SK-N-DZ (cell line): ENCODE measurements at regions not wholly inside any gene's neighbourhood (a gene's known extent, or its start where the extent isn't known, plus 50 kb on each side); places are given as distances from the start of the nearest gene placed in this dataset.

Experiments
- DNase-seq: peaks from one replicate; pipeline ENCODE4 v3.0.0-alpha.2; 2015; ENCODE audit warnings: low spot score

DNA sequence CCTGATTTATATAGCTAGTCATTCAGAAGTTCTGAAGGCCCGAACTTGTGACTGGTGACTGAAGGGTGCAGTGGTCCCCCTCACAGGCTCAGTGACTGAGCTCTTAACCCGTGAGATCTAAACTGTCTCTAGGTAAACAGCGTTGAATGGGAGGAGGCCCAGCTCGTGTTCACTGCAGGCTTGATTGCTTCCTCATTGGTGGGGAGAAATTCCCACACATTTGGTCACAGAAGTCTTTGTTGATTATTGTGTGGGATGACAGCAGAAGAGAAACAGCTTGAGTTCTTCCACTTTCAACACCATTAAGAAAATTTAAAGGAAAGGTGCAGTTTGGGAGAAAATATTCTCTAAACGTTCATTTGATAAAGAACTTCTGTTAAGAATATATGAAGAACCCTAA is 1178.0 kb downstream of the UQCRFS1 start:
- DNase-seq = no peak

DNA sequence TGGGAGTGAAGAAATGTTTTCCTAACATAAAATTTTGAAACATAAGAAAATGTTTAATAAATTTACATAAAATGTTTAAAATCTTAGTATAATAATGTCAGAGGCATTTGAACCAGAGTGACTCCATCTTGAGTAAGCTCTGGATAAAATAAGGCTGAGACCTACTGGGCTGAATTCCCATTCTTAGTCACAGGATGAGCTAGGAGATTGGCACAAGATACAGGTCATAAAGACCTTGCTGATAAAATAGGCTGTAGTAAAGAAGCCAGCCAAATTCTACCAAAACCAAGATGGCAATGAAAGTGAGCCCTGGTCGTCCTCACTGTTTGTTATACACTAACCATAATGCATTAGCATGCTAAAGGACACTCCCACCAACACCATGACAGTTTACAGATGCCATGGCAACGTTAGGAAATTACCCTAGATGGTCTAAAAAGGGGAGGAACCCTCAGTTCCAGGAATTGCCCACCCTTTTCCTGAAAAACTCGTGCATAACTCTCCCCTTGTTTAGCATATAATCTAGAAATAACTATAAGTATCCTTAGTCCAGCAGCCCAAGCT is 1184.0 kb downstream of the UQCRFS1 start:
- DNase-seq = no peak

DNA sequence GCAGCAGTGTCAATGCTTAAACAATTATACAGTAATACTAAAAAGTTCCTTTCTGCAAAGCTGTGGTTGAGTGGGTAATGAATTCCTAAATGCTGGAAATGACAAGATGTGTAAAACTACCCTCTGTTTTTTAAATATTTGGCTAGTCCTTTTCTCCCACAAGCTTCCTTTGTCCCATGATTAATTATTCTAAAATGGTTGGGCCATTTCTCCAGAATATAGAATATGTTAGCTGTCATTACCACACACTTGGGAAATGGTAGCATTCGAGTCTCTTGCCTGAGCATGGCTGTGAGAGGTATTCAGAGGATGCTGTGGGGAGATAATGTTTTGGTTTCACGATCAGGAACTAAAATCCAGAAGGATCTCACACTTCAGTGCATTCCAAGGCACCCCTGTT is 1185.8 kb downstream of the UQCRFS1 start:
- DNase-seq = no peak

DNA sequence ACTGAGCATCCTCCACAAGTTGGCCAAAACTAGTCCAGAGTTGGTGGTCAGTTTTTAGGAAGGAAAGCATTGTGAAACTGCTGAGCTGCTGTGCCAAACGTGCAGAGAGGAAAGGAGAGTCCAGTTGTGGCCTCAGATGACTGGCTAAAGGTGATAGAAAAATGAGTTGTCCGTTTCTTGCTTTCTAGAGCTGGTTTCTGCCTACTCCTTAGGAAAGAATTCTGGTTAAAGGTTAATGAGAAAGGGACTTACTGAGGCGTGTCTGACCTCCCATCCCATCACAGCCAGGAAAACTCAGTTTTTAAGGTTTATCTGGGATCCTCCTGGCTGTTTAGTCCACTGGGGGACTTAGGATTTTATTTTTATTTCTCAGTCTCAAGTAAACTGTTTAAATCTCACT is 1186.3 kb downstream of the UQCRFS1 start:
- no peak for DNase-seq

DNA sequence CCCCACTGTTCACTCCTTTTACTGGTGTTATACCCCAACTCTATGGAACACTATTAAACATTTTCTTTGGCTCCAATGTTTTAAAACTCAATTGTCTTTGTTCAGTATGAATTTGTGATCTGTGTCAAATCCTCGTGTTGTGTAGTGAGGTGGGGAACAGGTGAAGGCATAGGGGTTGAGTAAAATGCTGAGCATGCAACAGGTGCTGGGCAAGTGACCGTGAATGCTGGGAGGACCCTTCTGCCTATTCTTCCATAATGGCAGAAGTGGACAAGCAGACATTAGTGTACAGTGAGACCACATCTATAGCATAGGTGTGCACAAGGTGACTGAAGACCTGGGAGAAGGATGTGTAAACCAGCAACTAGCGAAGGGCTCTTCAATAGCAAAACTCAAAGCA is 1188.0 kb downstream of the UQCRFS1 start:
- DNase-seq = no peak

DNA sequence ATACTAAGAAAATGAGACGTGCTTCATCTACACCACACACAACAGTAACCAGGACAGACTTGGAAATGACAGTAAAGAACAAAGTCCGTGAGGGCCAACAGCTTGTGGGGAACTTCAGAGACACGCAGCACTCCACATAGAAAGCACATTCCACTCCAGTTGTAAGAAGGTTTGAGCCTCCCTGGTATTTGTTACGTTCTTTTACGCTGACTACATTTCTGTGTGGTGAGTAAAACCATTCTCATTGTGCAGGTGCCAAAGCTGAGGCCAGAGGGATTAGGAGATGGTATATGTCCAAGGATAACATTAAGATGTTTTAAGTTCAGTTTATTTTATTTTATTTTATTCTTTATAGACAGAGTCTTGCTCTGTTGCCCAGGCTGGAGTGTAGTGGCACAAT is 1189.9 kb downstream of the UQCRFS1 start:
- no peak for DNase-seq

DNA sequence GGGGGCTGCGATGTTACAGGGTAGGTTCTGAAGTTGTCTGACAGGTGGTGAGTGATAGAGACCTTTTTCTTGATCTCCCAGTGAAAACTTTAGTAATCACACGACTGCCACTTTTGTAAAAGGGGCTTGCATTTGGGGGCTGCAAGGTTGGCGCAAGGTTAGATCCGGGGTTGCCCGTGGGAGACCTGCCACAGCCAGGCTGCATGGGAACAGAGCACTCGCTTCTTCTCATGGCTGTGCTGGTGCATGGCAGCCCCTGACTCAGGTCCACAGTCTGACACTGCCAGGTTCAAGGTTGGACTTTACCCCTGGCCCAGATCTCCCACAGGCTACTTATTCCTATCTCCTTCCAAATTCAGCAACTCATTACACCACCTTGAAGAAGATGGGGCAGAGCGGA is 1190.4 kb downstream of the UQCRFS1 start:
- DNase-seq = no peak

DNA sequence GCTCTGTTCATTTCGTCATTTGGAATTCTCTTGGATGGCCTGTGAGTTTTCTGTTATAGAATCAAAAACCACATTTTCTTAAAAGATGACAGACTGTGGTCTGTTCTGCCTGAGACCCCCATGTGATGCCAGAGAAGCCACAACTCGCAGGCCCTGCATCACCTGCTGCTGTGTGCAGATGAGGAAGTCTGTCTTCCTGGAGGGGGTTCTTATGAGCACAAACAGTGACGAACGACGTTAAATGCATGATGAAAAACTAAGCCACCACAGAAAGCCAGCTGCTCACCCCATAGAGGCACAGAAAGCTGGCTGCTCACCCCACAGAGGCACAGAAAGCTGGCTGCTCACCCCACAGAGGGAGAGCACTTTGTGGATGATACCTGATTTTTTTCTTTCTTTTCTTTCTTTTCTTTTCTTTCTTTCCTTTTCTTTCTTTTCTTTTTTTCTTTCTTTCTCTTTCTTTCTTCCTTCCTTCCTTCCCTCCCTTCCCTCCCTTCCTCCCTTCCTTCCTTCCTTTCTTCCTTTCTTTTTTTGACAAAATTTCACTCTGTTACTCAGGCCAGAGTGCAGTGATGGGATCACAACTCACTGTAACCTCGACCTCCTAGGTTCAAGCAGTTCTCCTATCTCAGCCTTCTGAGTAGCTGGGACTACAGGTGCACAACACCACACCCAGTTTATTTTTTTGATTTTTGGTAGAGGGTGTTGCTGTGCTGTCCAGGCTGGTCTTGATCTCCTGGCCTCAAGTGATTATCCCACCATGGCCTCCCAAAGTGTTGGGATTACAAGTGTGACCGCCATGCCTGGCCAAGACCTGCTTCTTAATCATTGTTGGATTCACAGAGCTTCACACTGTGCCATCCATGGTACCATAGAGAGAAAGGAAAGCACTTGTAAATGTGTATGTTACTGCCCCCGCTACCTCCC is 1191.4 kb downstream of the UQCRFS1 start:
- no peak for DNase-seq

DNA sequence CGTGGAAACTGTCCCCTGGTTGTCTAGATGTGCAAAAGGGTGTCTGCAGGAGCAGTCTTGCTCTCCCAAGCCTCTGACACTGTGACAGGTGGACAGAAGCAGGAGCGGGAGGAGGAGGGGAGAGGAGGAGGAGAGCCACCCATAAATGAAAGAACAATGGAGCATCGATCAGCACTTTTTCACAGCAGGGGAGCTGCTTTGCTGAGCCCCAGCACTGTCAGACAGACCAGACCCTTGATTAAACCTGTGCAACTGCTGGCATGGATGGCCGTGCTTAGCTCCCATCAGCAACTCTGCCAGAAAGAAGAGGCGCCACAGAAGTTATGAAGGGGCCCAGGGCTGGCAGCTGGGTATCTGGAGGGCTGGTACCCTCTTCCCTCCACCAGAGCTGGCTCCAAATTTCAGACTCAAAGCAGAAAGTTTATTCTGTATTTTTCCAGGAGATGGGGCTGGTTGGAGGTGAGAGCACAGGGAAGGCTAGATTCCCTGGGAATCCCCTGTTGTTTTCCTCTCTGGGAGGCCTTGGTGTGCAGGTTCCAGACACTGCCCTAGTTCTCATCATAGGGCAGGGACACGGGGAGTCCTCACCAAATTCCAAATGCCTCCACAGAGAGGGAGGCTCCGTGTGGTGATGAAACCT is 1192.2 kb downstream of the UQCRFS1 start:
- DNase-seq = no peak

DNA sequence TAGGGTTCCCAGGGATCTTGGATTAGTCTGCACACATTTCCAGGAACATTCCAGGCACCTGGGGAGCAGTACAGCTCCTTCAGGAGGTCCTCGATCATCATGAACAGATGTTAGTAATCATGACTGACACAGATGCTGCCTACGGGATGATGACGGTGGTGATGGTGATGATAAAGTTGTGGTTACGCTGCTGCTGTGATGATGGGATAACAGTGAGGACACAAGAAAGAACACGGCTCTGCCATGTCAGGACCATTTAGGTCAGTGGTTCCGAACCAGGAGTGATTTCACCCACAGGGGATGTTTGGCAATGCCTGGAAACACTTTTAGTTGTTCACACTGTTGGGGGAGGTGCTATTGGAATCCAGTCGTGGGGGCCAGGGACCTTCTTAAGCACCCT is 1193.0 kb downstream of the UQCRFS1 start:
- DNase-seq = no peak

DNA sequence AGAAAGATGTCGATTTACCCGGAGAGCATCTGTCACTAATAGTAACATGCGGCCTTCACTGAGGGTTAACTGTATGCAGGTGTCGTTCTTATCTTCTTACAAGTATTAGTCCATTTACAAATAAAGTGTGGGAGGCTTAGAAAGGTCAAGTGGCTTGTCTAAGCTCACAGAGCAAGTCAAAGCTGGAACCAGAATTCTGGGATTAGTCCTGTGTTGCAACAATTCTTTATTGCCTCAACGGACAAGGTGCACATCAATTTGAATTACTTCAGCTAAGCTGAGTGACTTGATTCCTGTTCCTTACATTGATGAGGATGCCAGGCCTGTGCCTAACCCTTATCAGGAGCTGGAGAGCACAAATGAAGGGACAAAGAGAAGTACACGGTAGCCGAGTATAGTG is 1193.6 kb downstream of the UQCRFS1 start:
- no peak for DNase-seq

DNA sequence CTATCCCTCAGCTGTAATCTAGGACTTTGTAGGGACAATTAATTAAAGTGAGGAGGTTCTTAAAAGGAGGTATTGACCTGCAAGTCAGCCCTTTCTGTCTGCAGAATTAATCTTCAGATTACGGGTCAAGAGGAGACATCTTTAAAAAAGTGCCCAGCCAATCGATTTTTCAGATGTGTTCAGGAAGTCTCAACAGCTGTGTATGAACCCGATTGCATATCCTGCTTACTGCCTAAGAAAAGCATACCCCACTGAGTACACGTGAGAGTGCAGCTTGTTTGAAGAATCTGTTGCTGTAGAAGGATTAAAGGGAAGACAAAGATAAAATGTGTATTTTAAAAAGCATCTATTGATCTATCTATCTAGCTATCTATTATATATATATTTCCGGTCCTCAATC is 1194.5 kb downstream of the UQCRFS1 start:
- no peak for DNase-seq

DNA sequence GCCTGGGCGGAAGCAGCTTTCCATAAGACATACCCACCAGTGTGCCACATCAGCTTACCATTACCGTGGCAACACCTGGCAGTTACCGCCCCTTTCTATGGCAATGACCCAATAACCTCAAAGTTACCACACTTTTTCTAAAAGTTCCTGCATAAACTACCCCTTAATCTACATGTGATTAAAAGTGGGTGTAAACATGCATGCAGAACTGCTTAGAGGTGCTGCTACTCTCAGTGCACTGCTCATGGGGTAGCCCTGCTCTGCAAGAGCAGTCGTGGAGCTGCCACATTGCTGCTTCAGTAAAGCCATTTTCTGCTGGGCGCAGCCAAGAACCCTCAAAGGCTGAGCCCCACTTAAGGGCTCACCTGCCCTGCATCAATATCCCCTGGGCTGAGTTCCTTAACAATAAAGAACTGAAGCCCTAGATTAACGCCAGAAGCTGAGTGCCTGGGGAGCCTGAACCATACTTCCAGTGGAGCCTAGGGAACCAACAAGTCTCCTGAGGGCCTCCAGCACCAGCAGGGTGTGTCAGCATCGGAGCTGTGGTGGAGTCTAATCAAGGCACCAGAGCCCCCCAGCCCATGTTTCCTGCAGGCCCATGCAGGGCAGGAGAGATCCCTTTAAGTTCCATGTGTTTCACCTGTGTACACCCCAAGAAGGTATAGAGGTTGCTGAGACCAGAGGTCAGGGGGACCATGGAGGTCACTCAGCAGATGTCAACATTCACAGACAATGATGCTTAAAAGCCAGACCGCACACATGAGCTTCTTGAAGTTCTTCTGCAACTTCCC is 1198.1 kb downstream of the UQCRFS1 start:
- DNase-seq = no peak

DNA sequence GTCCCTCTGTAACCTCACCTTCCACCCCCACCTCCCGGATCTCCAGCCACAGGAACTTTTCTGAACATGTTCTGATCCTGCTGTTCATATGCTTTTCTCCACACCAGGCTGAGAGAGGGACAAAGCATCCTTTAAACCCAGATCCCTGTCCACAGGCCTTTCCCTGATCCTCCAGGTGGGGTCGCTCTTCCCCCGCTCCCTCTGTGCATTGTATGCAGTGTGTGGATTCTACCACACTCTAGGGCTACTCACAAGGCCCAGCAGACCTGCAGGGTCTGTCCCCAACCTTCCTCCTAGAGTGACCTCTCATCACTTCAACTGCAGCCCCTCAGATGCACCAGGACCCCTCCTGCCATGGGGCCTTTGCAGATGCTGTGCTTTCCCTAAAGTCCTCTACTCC is 1200.6 kb downstream of the UQCRFS1 start:
- no peak for DNase-seq

DNA sequence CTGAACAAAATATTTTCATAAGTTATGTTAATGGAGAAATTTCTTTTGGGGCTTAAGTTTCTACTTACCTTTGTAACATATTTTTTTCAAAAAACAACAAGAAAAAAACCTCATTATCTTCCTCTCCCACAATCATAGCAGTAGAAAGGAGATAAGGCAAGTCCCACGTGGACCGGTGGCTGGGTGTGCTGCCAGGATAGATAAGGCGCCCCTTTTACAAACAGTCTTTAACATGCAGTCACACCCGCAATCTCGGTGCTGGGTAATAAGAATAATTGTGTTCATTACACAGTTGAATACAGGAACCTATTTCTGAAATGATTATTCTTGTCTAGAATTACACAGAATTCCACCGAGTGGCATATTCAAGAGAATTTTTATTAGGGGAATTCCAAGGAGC is 1202.3 kb downstream of the UQCRFS1 start:
- DNase-seq = no peak

DNA sequence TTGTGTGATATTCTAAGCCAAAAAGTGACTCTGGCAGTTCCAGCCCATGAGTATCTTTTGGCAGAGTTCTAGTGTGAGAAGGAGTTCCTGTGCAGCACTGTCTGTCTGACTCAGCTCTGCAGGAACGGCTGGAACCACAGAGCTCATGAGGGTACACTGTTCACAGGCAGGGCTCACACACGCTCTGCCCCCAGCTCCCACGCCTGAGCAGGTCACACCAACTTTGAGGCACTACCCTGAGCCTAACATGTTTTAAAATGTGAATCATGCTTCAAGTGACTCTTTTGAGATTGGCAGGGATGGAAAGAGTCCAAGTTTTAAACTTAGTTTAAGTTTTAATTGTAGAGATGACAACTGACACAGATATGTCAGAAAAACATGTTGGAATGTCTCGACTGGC is 1203.3 kb downstream of the UQCRFS1 start:
- no peak for DNase-seq

DNA sequence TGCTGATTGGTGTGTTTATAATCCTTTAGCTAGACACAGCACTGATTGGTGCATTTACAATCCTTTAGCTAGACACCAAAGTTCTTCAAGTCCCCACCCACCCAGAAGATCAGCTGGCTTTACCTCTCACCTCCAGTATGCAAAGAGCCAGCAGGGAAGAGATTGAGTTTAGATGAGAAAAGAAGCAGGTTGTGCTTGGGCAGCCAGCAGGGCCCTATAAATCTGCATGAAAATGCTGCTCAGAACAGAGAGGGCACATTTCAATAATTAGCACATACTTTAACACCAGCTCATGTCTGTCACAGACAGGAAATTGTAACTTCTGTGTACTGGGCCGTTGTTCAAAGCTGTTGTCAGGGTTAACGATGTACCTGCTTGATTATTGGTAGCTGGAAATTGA is 1204.3 kb downstream of the UQCRFS1 start:
- DNase-seq = no peak

DNA sequence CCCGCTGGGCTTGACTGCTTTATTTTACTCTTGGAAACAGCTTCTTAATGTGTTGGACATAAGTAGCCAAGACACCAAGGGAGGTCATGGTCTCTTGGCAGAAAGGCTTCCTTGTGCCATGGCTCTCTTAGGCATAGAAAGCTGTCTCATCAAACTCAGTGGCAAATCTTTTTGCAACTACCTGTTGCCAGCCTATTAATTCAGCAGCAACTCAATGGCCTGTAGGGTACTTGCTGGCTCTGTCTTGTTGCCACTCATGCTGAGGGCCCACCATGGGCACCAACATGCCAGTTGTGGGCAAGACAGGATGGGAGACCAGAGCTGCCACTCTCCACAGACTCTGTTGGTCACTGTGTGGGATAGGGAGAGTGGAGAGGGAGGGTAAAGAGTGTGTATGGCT is 1209.4 kb downstream of the UQCRFS1 start:
- no peak for DNase-seq

DNA sequence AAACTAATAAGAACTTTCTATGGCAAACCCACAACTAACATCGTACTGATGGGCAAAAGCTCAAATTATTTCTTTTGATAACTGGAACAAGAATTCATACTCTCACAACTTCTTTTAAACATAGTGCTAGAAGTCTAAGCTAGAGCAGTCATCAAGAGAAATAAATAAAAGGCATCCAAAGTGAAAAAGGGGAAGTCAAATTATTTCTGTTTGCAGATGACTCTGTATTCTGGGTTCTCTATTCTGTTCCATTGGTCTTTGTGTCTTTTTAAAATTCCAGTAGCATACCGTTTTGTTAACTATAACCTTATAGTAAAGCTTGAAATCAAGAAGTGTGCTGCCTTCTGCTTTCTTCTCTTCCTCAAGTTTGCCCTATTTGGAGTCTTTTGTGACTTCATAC is 1215.9 kb downstream of the UQCRFS1 start:
- no peak for DNase-seq

DNA sequence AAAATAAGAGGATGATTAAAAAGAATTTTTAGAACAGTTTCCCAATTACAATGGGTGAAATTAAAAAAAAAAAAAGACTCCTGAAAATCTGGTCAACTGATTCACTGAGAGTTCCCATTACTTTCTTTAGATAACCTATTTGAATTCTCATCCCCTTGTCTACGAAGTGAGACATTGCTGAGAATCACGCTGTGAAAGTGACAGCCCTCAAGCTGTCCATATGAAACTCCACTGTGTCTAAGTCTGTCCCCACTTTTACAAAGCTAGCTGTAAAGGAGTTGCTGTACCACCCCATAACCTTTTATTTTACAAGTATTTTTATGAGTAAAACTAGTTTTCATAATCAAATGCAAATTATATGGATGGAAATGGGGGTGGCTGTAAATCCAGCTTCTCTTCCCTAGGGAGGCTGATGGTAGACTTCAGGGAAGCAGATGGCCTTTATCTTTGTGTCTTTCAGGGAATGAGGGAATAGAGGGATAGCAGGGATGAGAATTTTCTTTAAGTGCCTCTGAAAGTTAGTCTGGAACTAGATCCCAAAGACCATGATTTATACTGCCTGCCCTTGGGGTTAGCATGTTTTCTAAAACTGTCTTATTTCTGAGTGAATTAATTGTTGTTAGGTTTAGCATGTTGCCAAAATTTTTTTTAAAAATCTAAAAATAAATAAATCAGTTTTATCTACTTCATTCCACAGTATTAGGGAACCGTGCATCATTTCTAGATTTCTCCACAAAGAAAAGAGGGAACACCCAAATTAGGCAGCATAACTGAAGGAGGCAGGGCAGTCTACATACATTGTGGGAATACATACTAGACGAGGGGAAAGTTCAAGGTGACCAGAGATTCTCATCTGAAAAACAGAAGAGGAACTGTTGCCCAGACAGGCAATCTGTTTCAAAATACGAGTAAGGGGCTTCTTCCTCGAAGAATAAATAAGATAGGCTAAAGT is 1219.1 kb downstream of the UQCRFS1 start:
- no peak for DNase-seq

DNA sequence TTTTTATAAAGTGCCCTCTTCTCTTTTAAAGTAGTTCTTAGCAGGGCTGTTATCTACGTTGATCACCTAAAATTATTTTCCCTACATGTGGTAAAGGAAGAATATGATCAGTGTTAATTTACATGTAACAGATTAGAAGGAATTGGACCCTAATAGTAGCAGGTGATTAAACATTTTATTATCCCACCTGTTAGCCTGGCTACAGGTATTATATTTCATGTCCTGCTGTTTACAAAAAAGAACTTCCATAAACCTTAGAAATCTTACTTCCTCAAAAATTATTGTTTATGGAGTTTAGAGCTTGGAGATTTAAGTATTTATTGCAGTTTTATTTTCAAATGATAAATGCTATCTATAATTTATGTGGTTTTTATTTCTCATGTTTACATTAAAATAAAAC is 1226.7 kb downstream of the UQCRFS1 start:
- DNase-seq = no peak
